ENCODE measurements at regions not wholly inside any gene's neighbourhood (a gene's known extent, or its start where the extent isn't known, plus 50 kb on each side); places are given as distances from the start of the nearest gene placed in this dataset.

- H3K4me3 ChIP-seq = no peak overlapping the region
- no peaks in the 10 kb centered on the region for H3K9me2 ChIP-seq (ENCODE audit: insufficient read depth)
- CTCF ChIA-PET = no interaction called here
- no peaks in the 10 kb centered on the region for H3K79me2 ChIP-seq (ENCODE audit: low read depth)
- POLR2A ChIA-PET (ENCODE audit: unreplicated experiment) = no interaction called here
- H3K27me3 ChIP-seq (ENCODE audit: insufficient read depth, low read depth) = no peaks in the 10 kb centered on the region
- intact Hi-C loops (cut with micrococcal nuclease; ENCODE audit: unreplicated experiment) = no loop called here
- H3F3A ChIP-seq (ENCODE audit: insufficient read depth, low read depth) = no peaks in the 10 kb centered on the region
- H3K9me3 ChIP-seq (ENCODE audit: insufficient read depth, low read depth) = no peaks in the 10 kb centered on the region
- peaks cover 13% of the 10 kb centered on the region; the same call in 1 of the 2 replicates for H3K4me1 ChIP-seq (replicated peaks; ENCODE audit: insufficient read depth)
- H3K27ac ChIP-seq = no peak overlapping the region
- H4K20me1 ChIP-seq (ENCODE audit: insufficient read depth) = no peaks in the 10 kb centered on the region
- H3K4me2 ChIP-seq = no peak overlapping the region
- DNase-seq = no peak
- H2AFZ ChIP-seq = no peak overlapping the region
- TF ChIP-seq EZH2 (IDR thresholded peaks at IDR 0.05; ENCODE audit: low read depth) = no peak
- no peak for TF ChIP-seq CTCF (conservative IDR thresholded peaks at IDR 0.05)
- no TSS peak for BruUV-seq (replicated peaks)
- no peaks in the 10 kb centered on the region for H3K36me3 ChIP-seq (ENCODE audit: low read depth)
These were observed 95.7 kb upstream of the GGTLC1 start for GRCh38 chr20:24084281-24084680.

GRCh38 chr20:24081077-24081476 lies 92.5 kb upstream of the GGTLC1 start:
- no peak overlapping the region for H3K4me3 ChIP-seq

GRCh38 chr20:24079661-24080412 lies 91.3 kb upstream of the GGTLC1 start:
- ChIA-PET CTCF (interaction anchor here (0.6 kb wide), 1 partner anchor 77 kb away, joined by 3 read pairs; no protein-coding TSS in a partner anchor), POLR2A (ENCODE audit: unreplicated experiment) (no interaction called here)
- Histone ChIP-seq H3K4me1 (replicated peaks; ENCODE audit: insufficient read depth) (peaks cover 14% of the 10 kb centered on the region; the same call in 1 of the 2 replicates), H3K9me2 (ENCODE audit: insufficient read depth) (no peaks in the 10 kb centered on the region), H3F3A (ENCODE audit: insufficient read depth, low read depth) (no peaks in the 10 kb centered on the region), H3K27me3 (ENCODE audit: insufficient read depth, low read depth) (no peaks in the 10 kb centered on the region), H2AFZ (no peak overlapping the region), H3K36me3 (ENCODE audit: low read depth) (no peaks in the 10 kb centered on the region), H3K4me3 (no peak overlapping the region), H3K4me2 (peak overlapping the region; percentile 20; the same call in 1 of the 2 replicates), H3K9me3 (ENCODE audit: insufficient read depth, low read depth) (no peaks in the 10 kb centered on the region), H3K79me2 (ENCODE audit: low read depth) (no peaks in the 10 kb centered on the region), H3K27ac (no peak overlapping the region), H4K20me1 (ENCODE audit: insufficient read depth) (no peaks in the 10 kb centered on the region)
- peak; percentile 34 to 70 for DNase-seq
- no TSS peak for BruUV-seq (replicated peaks)
- intact Hi-C loops (cut with micrococcal nuclease; ENCODE audit: unreplicated experiment) = no loop called here
- TF ChIP-seq EZH2 (IDR thresholded peaks at IDR 0.05; ENCODE audit: low read depth) (no peak), CTCF (conservative IDR thresholded peaks at IDR 0.05) (no peak)

More at GRCh38 chr20:24081077-24081476, 92.5 kb upstream of the GGTLC1 start:
- H3K9me2 ChIP-seq (ENCODE audit: insufficient read depth) = no peaks in the 10 kb centered on the region
- H2AFZ ChIP-seq = no peak overlapping the region
- no peak for DNase-seq
- no peaks in the 10 kb centered on the region for H3K27me3 ChIP-seq (ENCODE audit: insufficient read depth, low read depth)
- no peaks in the 10 kb centered on the region for H3K79me2 ChIP-seq (ENCODE audit: low read depth)
- ChIA-PET CTCF (no interaction called here), POLR2A (ENCODE audit: unreplicated experiment) (no interaction called here)
- H3K4me2 ChIP-seq = no peak overlapping the region
- TF ChIP-seq CTCF (conservative IDR thresholded peaks at IDR 0.05) (no peak), EZH2 (IDR thresholded peaks at IDR 0.05; ENCODE audit: low read depth) (no peak)
- H3K36me3 ChIP-seq (ENCODE audit: low read depth) = no peaks in the 10 kb centered on the region
- no peak overlapping the region for H3K27ac ChIP-seq
- H3K9me3 ChIP-seq (ENCODE audit: insufficient read depth, low read depth) = no peaks in the 10 kb centered on the region
- BruUV-seq (replicated peaks) = no TSS peak
- intact Hi-C loops (cut with micrococcal nuclease; ENCODE audit: unreplicated experiment) = no loop called here
- H3F3A ChIP-seq (ENCODE audit: insufficient read depth, low read depth) = no peaks in the 10 kb centered on the region
- no peaks in the 10 kb centered on the region for H4K20me1 ChIP-seq (ENCODE audit: insufficient read depth)
- peaks cover 14% of the 10 kb centered on the region; the same call in 1 of the 2 replicates for H3K4me1 ChIP-seq (replicated peaks; ENCODE audit: insufficient read depth)
